Progenitor cell of endocrine pancreas (in vitro differentiated cells): ENCODE measurements at regions not wholly inside any gene's neighbourhood (a gene's known extent, or its start where the extent isn't known, plus 50 kb on each side); places are given as distances from the start of the nearest gene placed in this dataset.

Experiments
- DNase-seq: peaks from one replicate; pipeline ENCODE4 v3.0.0; 2021; ENCODE audit warnings: low spot score; ENCODE audit not compliant: unreplicated experiment
- H3K27ac Mint-ChIP-seq: 2 replicates; pipeline ENCODE4 v1.8.0; 2021; ENCODE audit warnings: mild to moderate bottlenecking, moderate library complexity, mixed read lengths
- H3K27me3 Mint-ChIP-seq: 2 replicates; pipeline ENCODE4 v1.8.0; 2021; ENCODE audit warnings: mixed read lengths
- H3K36me3 Mint-ChIP-seq: 2 replicates; pipeline ENCODE4 v1.8.0; 2022; ENCODE audit warnings: mixed read lengths; ENCODE audit not compliant: insufficient read depth
- H3K4me1 Mint-ChIP-seq: 2 replicates; pipeline ENCODE4 v1.8.0; 2021; ENCODE audit warnings: low read depth, mixed read lengths
- H3K4me3 Mint-ChIP-seq: 2 replicates; pipeline ENCODE4 v1.8.0; 2021; ENCODE audit warnings: low read depth, mild to moderate bottlenecking, moderate library complexity, mixed read lengths
- H3K9me3 Mint-ChIP-seq: 2 replicates; pipeline ENCODE4 v1.8.0; 2021; ENCODE audit warnings: low read depth, mixed read lengths
- TF ChIP-seq, protein P1 (sequence below): fragments of 200-600 bp; sonication (generic); IDR thresholded peaks from one replicate; pipeline ENCODE4 v1.5.0; 2021; ENCODE audit warnings: antibody characterized with exemption, mild to moderate bottlenecking; ENCODE audit not compliant: unreplicated experiment

DNA sequence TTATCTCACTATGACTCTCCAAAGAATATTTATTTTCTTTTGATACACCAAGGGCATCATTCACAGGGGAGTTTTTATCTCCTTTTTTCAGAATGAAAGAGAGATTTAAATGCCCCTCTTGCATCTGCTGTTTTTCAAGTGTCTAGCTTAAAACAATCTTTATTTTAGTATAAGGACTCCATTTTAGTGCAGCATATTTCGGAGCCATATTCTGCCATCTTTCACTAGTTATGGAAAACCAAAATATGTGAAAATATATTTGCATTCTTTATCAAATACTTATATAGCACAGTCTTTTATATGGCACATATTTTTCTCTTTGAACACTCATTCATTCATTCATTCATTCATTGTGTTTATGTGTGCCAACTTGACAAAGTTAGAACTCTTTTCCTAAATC, 1130.2 kb downstream of the SLITRK5 start:
- Mint-ChIP-seq H3K4me3 (no peak overlapping the region), H3K27me3 (no peaks in the 10 kb centered on the region), H3K27ac (no peak overlapping the region), H3K36me3 (no peaks in the 10 kb centered on the region), H3K4me1 (peaks cover 4% of the 10 kb centered on the region), H3K9me3 (peaks cover 5% of the 10 kb centered on the region)
- DNase-seq = no peak
- TF ChIP-seq, protein P1, sequence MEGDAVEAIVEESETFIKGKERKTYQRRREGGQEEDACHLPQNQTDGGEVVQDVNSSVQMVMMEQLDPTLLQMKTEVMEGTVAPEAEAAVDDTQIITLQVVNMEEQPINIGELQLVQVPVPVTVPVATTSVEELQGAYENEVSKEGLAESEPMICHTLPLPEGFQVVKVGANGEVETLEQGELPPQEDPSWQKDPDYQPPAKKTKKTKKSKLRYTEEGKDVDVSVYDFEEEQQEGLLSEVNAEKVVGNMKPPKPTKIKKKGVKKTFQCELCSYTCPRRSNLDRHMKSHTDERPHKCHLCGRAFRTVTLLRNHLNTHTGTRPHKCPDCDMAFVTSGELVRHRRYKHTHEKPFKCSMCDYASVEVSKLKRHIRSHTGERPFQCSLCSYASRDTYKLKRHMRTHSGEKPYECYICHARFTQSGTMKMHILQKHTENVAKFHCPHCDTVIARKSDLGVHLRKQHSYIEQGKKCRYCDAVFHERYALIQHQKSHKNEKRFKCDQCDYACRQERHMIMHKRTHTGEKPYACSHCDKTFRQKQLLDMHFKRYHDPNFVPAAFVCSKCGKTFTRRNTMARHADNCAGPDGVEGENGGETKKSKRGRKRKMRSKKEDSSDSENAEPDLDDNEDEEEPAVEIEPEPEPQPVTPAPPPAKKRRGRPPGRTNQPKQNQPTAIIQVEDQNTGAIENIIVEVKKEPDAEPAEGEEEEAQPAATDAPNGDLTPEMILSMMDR = no peak

DNA sequence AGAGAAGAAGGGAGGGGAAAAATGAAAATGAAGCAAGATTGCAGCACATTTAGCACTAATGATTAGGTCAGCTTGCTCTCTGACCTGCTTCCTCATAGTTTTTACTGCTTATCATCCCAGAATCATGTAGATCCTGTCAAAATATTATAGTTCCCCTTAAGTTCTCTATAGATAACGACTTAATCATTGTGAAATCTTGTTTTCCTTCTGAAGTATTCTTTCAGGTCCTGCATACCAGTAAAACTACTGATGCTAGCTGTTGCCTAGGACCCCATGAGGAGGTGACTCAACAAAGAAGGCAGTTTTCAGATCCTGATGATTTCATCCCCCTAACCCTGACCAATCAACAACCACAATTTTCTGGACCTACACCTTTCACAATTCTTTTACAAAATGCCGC, 1131.7 kb downstream of the SLITRK5 start:
- peaks cover 5% of the 10 kb centered on the region for H3K9me3 Mint-ChIP-seq
- H3K36me3 Mint-ChIP-seq = no peaks in the 10 kb centered on the region
- DNase-seq = no peak
- H3K4me3 Mint-ChIP-seq = no peak overlapping the region
- TF ChIP-seq, protein P1 = no peak
- H3K27me3 Mint-ChIP-seq = no peaks in the 10 kb centered on the region
- no peak overlapping the region for H3K27ac Mint-ChIP-seq
- H3K4me1 Mint-ChIP-seq = peaks cover 11% of the 10 kb centered on the region

DNA sequence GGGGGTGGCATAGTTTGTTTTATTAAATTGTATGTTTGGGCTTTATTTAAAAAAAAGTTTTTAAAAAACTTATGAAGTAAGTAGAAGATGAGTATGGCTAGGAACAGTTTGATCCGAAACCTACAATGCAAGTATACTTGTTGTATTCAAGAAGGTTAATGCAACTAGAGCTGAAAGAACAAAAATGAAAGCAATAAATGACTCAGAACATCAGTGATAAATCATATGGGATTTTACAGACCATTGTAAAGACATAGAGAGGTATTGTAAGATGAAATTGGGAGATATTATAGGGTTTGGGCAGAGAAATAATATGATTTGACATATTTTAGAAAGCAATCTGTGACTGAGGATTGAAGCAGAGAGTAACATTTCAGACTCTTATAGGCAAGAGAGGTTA, 1135.3 kb downstream of the SLITRK5 start:
- Mint-ChIP-seq H3K4me1 (peaks cover 11% of the 10 kb centered on the region), H3K27ac (no peak overlapping the region), H3K4me3 (no peak overlapping the region), H3K36me3 (no peaks in the 10 kb centered on the region), H3K27me3 (no peaks in the 10 kb centered on the region), H3K9me3 (peaks cover 10% of the 10 kb centered on the region)
- TF ChIP-seq, protein P1 = no peak
- DNase-seq = no peak

DNA sequence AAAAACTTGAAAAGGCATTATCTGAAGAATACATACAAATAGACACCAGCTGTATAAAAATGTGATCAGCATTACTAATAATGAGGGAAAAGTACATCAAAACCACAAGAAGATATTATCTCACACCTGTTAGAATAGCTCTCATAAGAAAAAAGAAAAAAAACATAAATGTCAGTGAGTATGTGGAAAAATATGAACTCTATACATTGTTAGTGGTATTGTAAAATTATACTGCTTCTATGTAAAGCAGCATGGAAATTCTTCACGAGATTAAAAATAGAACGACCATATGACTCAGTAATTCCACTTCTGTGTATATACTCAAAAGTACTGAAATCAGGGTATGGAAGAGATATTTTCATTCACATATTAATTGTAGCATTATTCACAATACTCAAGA, 1146.4 kb downstream of the SLITRK5 start:
- Mint-ChIP-seq H3K27me3 (no peaks in the 10 kb centered on the region), H3K36me3 (no peaks in the 10 kb centered on the region), H3K4me1 (no peaks in the 10 kb centered on the region), H3K9me3 (peaks cover 14% of the 10 kb centered on the region), H3K27ac (no peak overlapping the region), H3K4me3 (no peak overlapping the region)
- TF ChIP-seq, protein P1 = no peak
- DNase-seq = no peak

DNA sequence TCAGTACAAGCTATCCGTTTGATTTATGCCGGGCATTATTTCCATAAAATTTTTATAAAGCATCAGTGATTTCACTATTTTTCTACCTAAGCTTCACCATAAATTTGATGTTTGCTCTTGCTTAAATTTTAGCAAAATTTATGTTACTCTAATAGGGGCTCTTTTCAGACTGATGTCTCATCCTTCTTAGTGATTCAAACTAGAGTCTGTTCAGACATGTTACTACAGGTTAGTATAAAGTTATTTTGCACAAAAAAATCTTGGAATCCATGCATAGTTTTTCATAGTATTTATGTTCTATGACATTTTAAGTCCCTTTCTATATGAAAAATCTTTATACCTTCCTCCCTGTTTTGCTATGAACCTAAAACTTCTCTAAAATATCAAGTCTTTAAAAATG, 1151.9 kb downstream of the SLITRK5 start:
- Mint-ChIP-seq H3K36me3 (no peaks in the 10 kb centered on the region), H3K4me3 (no peak overlapping the region), H3K9me3 (no peaks in the 10 kb centered on the region), H3K27me3 (no peaks in the 10 kb centered on the region), H3K4me1 (peaks cover 5% of the 10 kb centered on the region), H3K27ac (no peak overlapping the region)
- TF ChIP-seq, protein P1 = no peak
- no peak for DNase-seq
